Common myeloid progenitor, CD34-positive (primary cell): ENCODE measurements at regions not wholly inside any gene's neighbourhood (a gene's known extent, or its start where the extent isn't known, plus 50 kb on each side); places are given as distances from the start of the nearest gene placed in this dataset.

Experiments used
- CTCF ChIA-PET: fragments of 350-600 bp; sonication (Branson Sonifier 250); formaldehyde crosslinking; loops from one replicate; lab custom pipeline; 2021; ENCODE audit warnings: antibody characterized with exemption; lab: Charles Lee
- POLR2A ChIA-PET: fragments of 350-600 bp; sonication (Branson Sonifier 250); formaldehyde crosslinking; loops from one replicate; lab custom pipeline; 2021; ENCODE audit warnings: antibody characterized with exemption; lab: Charles Lee
- DNase-seq, 3 donors: peaks; one replicate each; pipeline versions ENCODE4 v3.0.0 to v3.0.0-alpha.2; 2013
- H3K27ac ChIP-seq, 2 experiments: 1 replicate in 1 of 2; 2 replicates in 1 of 2; pipeline ENCODE4 v1.7.0; 2013; ENCODE audit warnings: inconsistent platforms in 2 of 2, low read length in 2 of 2, mild to moderate bottlenecking in 2 of 2, low read depth in 1 of 2, moderate library complexity in 1 of 2; ENCODE audit not compliant: severe bottlenecking in 2 of 2, insufficient read depth in 1 of 2, poor library complexity in 1 of 2
- H3K27me3 ChIP-seq, 5 experiments: replicated peaks in 2 of 5; 1 replicate in 3 of 5; 2 replicates in 2 of 5; pipeline versions ENCODE4 v1.6.1 to v1.7.0; 2013; ENCODE audit warnings: low read length in 4 of 5, mild to moderate bottlenecking in 2 of 5, moderate library complexity in 2 of 5, inconsistent platforms in 1 of 5; ENCODE audit not compliant: insufficient read depth in 5 of 5, control insufficient read depth in 4 of 5
- H3K36me3 ChIP-seq, 4 experiments: 1 replicate in 2 of 4; 2 replicates in 2 of 4; pipeline versions ENCODE4 v1.6.1 to v1.7.0; 2013; ENCODE audit warnings: low read length in 3 of 4, control low read depth in 1 of 4, mild to moderate bottlenecking in 1 of 4; ENCODE audit not compliant: control insufficient read depth in 4 of 4, insufficient read depth in 4 of 4
- H3K4me1 ChIP-seq, 4 experiments: 1 replicate in 3 of 4; 2 replicates in 1 of 4; pipeline versions ENCODE4 v1.6.1 to v1.7.1; 2013; ENCODE audit warnings: low read length in 3 of 4, mild to moderate bottlenecking in 3 of 4, control low read depth in 1 of 4, inconsistent platforms in 1 of 4, moderate library complexity in 1 of 4; ENCODE audit not compliant: control insufficient read depth in 4 of 4, insufficient read depth in 4 of 4; ENCODE audit errors: control extremely low read depth in 1 of 4
- H3K4me3 ChIP-seq, 7 experiments: 1 replicate in 4 of 7; 2 replicates in 3 of 7; pipeline versions ENCODE4 v1.5.1 to v1.7.0; 2013; ENCODE audit warnings: mild to moderate bottlenecking in 7 of 7, low read length in 6 of 7, moderate library complexity in 6 of 7, inconsistent platforms in 2 of 7, low read depth in 2 of 7, control low read depth in 1 of 7; ENCODE audit not compliant: insufficient read depth in 4 of 7, control insufficient read depth in 1 of 7; ENCODE audit errors: extremely low read depth in 1 of 7
- H3K9me3 ChIP-seq, 5 experiments: 1 replicate in 4 of 5; 2 replicates in 1 of 5; pipeline versions ENCODE4 v1.6.1 to v1.7.1; 2013; ENCODE audit warnings: low read length in 4 of 5, mild to moderate bottlenecking in 2 of 5, inconsistent platforms in 1 of 5, low read depth in 1 of 5, moderate library complexity in 1 of 5; ENCODE audit not compliant: control insufficient read depth in 4 of 5, insufficient read depth in 2 of 5; ENCODE audit errors: control extremely low read depth in 1 of 5
- WGBS: methylation state at CpG from one replicate; pipeline ENCODE4 v1.1.5; 2013; ENCODE audit not compliant: insufficient coverage; 5-methylcytosine and 5-hydroxymethylcytosine counted together

- Histone ChIP-seq H3K36me3 (no peaks in the 10 kb centered on the region), H3K9me3 (peaks cover 0 to 3% (median 0%) of the 10 kb centered on the region in 5 experiments), H3K4me3 (no peak overlapping the region), H3K27ac (no peak overlapping the region), H3K4me1 (no peaks in the 10 kb centered on the region), H3K27me3 (peaks cover 0 to 36% (median 8%) of the 10 kb centered on the region in 5 experiments)
- WGBS = 97% methylated on average over 7 of the region's 7 CpGs
- ChIA-PET CTCF (interaction anchor here (1.0 kb wide), 1 partner anchor 12 kb away, joined by 3 read pairs; no protein-coding TSS in a partner anchor), POLR2A (no interaction called here)
- DNase-seq = no peak
Observed at GRCh38 chr11:45754741-45755140, 50.2 kb upstream of the SLC35C1 start.

- Histone ChIP-seq H3K9me3 (peaks cover 0 to 3% (median 0%) of the 10 kb centered on the region in 5 experiments), H3K4me1 (no peaks in the 10 kb centered on the region), H3K4me3 (no peak overlapping the region), H3K27me3 (peaks cover 0 to 40% (median 8%) of the 10 kb centered on the region in 5 experiments), H3K36me3 (no peaks in the 10 kb centered on the region), H3K27ac (no peak overlapping the region)
- ChIA-PET CTCF (interaction anchor here (1.0 kb wide), 1 partner anchor 12 kb away, joined by 3 read pairs; no protein-coding TSS in a partner anchor), POLR2A (no interaction called here)
- WGBS = 81% methylated on average over 8 of the region's 8 CpGs
- no peak for DNase-seq
Observed at GRCh38 chr11:45754261-45754709, 50.7 kb upstream of the SLC35C1 start.

GRCh38 chr11:45752106-45752505 is 52.8 kb upstream of the SLC35C1 start:
- no peaks in the 10 kb centered on the region for H3K4me1 ChIP-seq
- CTCF ChIA-PET = no interaction called here
- H3K36me3 ChIP-seq = no peaks in the 10 kb centered on the region
- DNase-seq = no peak
- no peak overlapping the region for H3K27ac ChIP-seq
- peaks cover 0 to 3% (median 0%) of the 10 kb centered on the region in 5 experiments for H3K9me3 ChIP-seq
- POLR2A ChIA-PET = no interaction called here
- H3K27me3 ChIP-seq = peaks cover 0 to 46% (median 8%) of the 10 kb centered on the region in 5 experiments
- H3K4me3 ChIP-seq = no peak overlapping the region
- WGBS = 98% methylated on average over 10 of the region's 11 CpGs

- ChIA-PET POLR2A (no interaction called here), CTCF (no interaction called here)
- peaks cover 0 to 46% (median 8%) of the 10 kb centered on the region in 5 experiments for H3K27me3 ChIP-seq
- H3K4me1 ChIP-seq = no peaks in the 10 kb centered on the region
- WGBS = 86% methylated on average over 5 of the region's 7 CpGs
- H3K4me3 ChIP-seq = no peak overlapping the region
- DNase-seq = no peak
- peaks cover 0 to 3% (median 0%) of the 10 kb centered on the region in 5 experiments for H3K9me3 ChIP-seq
- no peak overlapping the region for H3K27ac ChIP-seq
- no peaks in the 10 kb centered on the region for H3K36me3 ChIP-seq
Observed at GRCh38 chr11:45751430-45751829, 53.5 kb upstream of the SLC35C1 start.

- ChIA-PET CTCF (no interaction called here), POLR2A (no interaction called here)
- no peaks in the 10 kb centered on the region for H3K4me1 ChIP-seq
- peaks cover 0 to 40% (median 8%) of the 10 kb centered on the region in 5 experiments for H3K27me3 ChIP-seq
- H3K4me3 ChIP-seq = no peak overlapping the region
- DNase-seq = no peak
- peaks cover 0 to 3% (median 0%) of the 10 kb centered on the region in 5 experiments for H3K9me3 ChIP-seq
- no peak overlapping the region for H3K27ac ChIP-seq
- 81% methylated on average over 7 of the region's 8 CpGs for WGBS
- no peaks in the 10 kb centered on the region for H3K36me3 ChIP-seq
Observed at GRCh38 chr11:45750439-45750838, 54.5 kb upstream of the SLC35C1 start.

GRCh38 chr11:45748801-45749200 is 56.1 kb upstream of the SLC35C1 start:
- Histone ChIP-seq H3K36me3 (no peaks in the 10 kb centered on the region), H3K4me3 (no peak overlapping the region)
- CTCF ChIA-PET = interaction anchor here (1.4 kb wide), 1 partner anchor 12 kb away, joined by 3 read pairs; no protein-coding TSS in a partner anchor

GRCh38 chr11:45745065-45745811 is 59.7 kb upstream of the SLC35C1 start:
- no peak overlapping the region for H3K4me3 ChIP-seq
- H3K27me3 ChIP-seq = peaks cover 0 to 15% (median 4%) of the 10 kb centered on the region in 5 experiments
- 61% methylated on average over 8 of the region's 13 CpGs for WGBS
- no peak for DNase-seq
- no peaks in the 10 kb centered on the region for H3K9me3 ChIP-seq
- no peaks in the 10 kb centered on the region for H3K4me1 ChIP-seq
- ChIA-PET POLR2A (no interaction called here), CTCF (no interaction called here)
- no peaks in the 10 kb centered on the region for H3K36me3 ChIP-seq
- no peak overlapping the region for H3K27ac ChIP-seq

More at GRCh38 chr11:45748801-45749200, 56.1 kb upstream of the SLC35C1 start:
- Histone ChIP-seq H3K27me3 (peaks cover 0 to 39% (median 6%) of the 10 kb centered on the region in 5 experiments), H3K27ac (no peak overlapping the region), H3K9me3 (peaks cover 0 to 3% (median 0%) of the 10 kb centered on the region in 5 experiments), H3K4me1 (no peaks in the 10 kb centered on the region)
- no CpG with 5 or more reads among the region's 5 CpGs for WGBS
- POLR2A ChIA-PET = no interaction called here
- no peak for DNase-seq
